Body of pancreas (tissue), 4 donors: ENCODE measurements at regions not wholly inside any gene's neighbourhood (a gene's known extent, or its start where the extent isn't known, plus 50 kb on each side); places are given as distances from the start of the nearest gene placed in this dataset.

Experiments used
- CTCF ChIP-seq, 7 experiments: fragments of 450-650 bp in 4 of 7; fragments of 200-600 bp in 3 of 7; sonication (generic) in 3 of 7; IDR thresholded peaks; one replicate each; pipeline ENCODE4 v1.5.1; 2016 to 2019; ENCODE audit warnings: antibody characterized with exemption in 7 of 7
- POLR2A ChIP-seq, 3 donors: fragments of 450-650 bp; IDR thresholded peaks; one replicate each; pipeline ENCODE4 v1.6.1; 2016; ENCODE audit warnings: antibody characterized with exemption in 3 of 3, mild to moderate bottlenecking in 2 of 3

- TF ChIP-seq CTCF (IDR thresholded peaks at IDR 0.05) (no peak), POLR2A (IDR thresholded peaks at IDR 0.05) (no peak)
Observed at GRCh38 chr9:75440914-75441313, 352.6 kb downstream of the OSTF1 start.
